ENCODE measurements at regions not wholly inside any gene's neighbourhood (a gene's known extent, or its start where the extent isn't known, plus 50 kb on each side); places are given as distances from the start of the nearest gene placed in this dataset.
"Not testable (repeated sequence)": the region's sequence is repeated elsewhere in the genome, so short reads cannot be mapped to it uniquely, and the experiment has no call there.

GRCh38 chr15:30262142-30262460, 127.2 kb downstream of the GOLGA8T start:
- not testable (repeated sequence) for TF ChIP-seq EZH2 (IDR thresholded peaks at IDR 0.05; ENCODE audit: borderline replicate concordance, low read depth, low read length, poor library complexity, severe bottlenecking)
- TF ChIP-seq, protein P1, sequence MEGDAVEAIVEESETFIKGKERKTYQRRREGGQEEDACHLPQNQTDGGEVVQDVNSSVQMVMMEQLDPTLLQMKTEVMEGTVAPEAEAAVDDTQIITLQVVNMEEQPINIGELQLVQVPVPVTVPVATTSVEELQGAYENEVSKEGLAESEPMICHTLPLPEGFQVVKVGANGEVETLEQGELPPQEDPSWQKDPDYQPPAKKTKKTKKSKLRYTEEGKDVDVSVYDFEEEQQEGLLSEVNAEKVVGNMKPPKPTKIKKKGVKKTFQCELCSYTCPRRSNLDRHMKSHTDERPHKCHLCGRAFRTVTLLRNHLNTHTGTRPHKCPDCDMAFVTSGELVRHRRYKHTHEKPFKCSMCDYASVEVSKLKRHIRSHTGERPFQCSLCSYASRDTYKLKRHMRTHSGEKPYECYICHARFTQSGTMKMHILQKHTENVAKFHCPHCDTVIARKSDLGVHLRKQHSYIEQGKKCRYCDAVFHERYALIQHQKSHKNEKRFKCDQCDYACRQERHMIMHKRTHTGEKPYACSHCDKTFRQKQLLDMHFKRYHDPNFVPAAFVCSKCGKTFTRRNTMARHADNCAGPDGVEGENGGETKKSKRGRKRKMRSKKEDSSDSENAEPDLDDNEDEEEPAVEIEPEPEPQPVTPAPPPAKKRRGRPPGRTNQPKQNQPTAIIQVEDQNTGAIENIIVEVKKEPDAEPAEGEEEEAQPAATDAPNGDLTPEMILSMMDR (conservative IDR thresholded peaks at IDR 0.05; ENCODE audit: low read depth, low read length) = not testable (repeated sequence)

Measured in A673 (cell line).